ENCODE measurements at regions not wholly inside any gene's neighbourhood (a gene's known extent, or its start where the extent isn't known, plus 50 kb on each side); places are given as distances from the start of the nearest gene placed in this dataset.

GRCh38 chr7:93663561-93664299, 89.2 kb upstream of the CALCR start:
- ChIA-PET POLR2A (no interaction called here), CTCF (no interaction called here)
- Histone ChIP-seq H3K27ac (ENCODE audit: extremely low read depth, low read depth, low read length) (no peak overlapping the region), H3K9me3 (ENCODE audit: control insufficient read depth, insufficient read depth, low read depth, low read length) (no peaks in the 10 kb centered on the region), H3K4me1 (ENCODE audit: control insufficient read depth, insufficient read depth, low read length) (no peaks in the 10 kb centered on the region), H3K36me3 (ENCODE audit: control insufficient read depth in 2 of 2, insufficient read depth in 1 of 2, low read length in 2 of 2) (no peaks in the 10 kb centered on the region), H3K4me3 (ENCODE audit: low read depth, low read length) (no peak overlapping the region)
- TF ChIP-seq ZNF16 (tag by site-specific recombination; IDR thresholded peaks at IDR 0.05; ENCODE audit: low read depth) (no peak), MEIS1 (CRISPR knock-in tag; IDR thresholded peaks at IDR 0.05; ENCODE audit: borderline replicate concordance) (no peak), KLF8 (tag by site-specific recombination; IDR thresholded peaks at IDR 0.05) (no peak), TCF7L2 (IDR thresholded peaks at IDR 0.05; ENCODE audit: borderline replicate concordance, low read depth, low read length) (no peak), ZNF660 (tag by site-specific recombination; IDR thresholded peaks at IDR 0.05) (no peak), ZNF513 (tag by site-specific recombination; IDR thresholded peaks at IDR 0.05) (no peak), ZBTB11 (tag by site-specific recombination; conservative IDR thresholded peaks at IDR 0.05; ENCODE audit: low read depth) (no peak), SETDB1 (IDR thresholded peaks at IDR 0.05; ENCODE audit: insufficient read length, low read length) (no peak), ZXDB (tag by site-specific recombination; IDR thresholded peaks at IDR 0.05) (no peak), BCL6B (tag by site-specific recombination; IDR thresholded peaks at IDR 0.05) (no peak), ZNF140 (tag by site-specific recombination; IDR thresholded peaks at IDR 0.05) (no peak), ZNF211 (tag by site-specific recombination; IDR thresholded peaks at IDR 0.05; ENCODE audit: low read depth) (no peak), IKZF3 (tag by site-specific recombination; IDR thresholded peaks at IDR 0.05) (no peak), ZFP3 (tag by site-specific recombination; IDR thresholded peaks at IDR 0.05; ENCODE audit: low read depth) (no peak), PBX3 (CRISPR knock-in tag; IDR thresholded peaks at IDR 0.05) (no peak), ZNF132 (tag by site-specific recombination; IDR thresholded peaks at IDR 0.05; ENCODE audit: borderline replicate concordance) (no peak), WT1 (tag by site-specific recombination; IDR thresholded peaks at IDR 0.05) (no peak), ZNF114 (tag by site-specific recombination; IDR thresholded peaks at IDR 0.05) (no peak), ZNF621 (tag by site-specific recombination; IDR thresholded peaks at IDR 0.05) (no peak)
